Activated CD4-positive, alpha-beta T cell treated with anti-CD3 and anti-CD28 coated beads, Interleukin-2, amount 50 U/mL, for 1 hour (primary cell): ENCODE measurements at regions not wholly inside any gene's neighbourhood (a gene's known extent, or its start where the extent isn't known, plus 50 kb on each side); places are given as distances from the start of the nearest gene placed in this dataset.
A peak's percentile ranks its signal among the peaks of the same experiment; 100 is the strongest.
"Not testable (repeated sequence)": the region's sequence is repeated elsewhere in the genome, so short reads cannot be mapped to it uniquely, and the experiment has no call there.

Experiments used
- DNase-seq: peaks from one replicate; pipeline ENCODE4 v3.0.0-alpha.2; 2020

GRCh38 chr1:145553795-145554194 lies 54.0 kb upstream of the GPR89A start:
- not testable (repeated sequence) for DNase-seq

- no peak for DNase-seq
These were observed 62.7 kb upstream of the GPR89A start for GRCh38 chr1:145545055-145545454.

GRCh38 chr1:145541685-145542084 lies 66.1 kb upstream of the GPR89A start:
- DNase-seq = not testable (repeated sequence)

DNA sequence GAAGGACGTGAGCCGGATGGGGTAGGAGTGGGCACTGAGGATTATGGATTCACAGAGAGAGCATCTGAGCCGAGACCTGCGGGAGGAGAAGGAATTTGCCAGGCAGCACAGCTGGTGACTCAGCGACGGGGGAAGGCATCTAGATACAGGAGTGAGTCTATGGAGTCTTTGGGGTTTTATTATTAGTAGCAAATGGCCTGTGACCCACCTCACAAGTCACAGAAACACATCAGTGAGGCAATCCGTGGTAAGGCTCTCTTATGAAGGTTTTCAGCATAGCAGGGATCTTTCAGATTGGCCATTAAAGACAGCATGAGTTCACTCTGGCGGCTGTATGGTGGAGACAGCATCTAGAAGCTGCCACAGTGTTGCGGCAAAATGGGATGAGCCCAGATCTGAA lies 66.5 kb upstream of the GPR89A start:
- not testable (repeated sequence) for DNase-seq

- not testable (repeated sequence) for DNase-seq
These were observed 69.5 kb upstream of the GPR89A start for GRCh38 chr1:145538118-145538882.

DNA sequence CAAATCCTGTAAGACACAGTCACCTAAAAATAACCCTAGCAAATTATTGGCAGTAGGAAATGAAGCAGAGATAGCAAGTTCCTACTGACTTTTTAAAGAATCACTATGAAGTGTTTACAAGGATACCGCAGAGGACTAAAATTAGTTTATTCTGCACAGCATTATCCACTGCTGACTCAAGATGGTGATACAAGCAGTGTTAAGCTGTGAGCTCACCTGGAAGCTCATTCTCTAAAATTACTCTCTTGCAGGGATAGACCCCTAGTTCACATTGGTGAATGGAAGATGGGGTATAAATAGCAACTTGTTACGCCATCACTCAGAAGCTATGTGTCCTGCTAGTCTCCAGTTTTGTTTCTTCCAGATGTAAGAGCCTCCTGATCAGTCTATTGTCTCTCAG lies 70.8 kb upstream of the GPR89A start:
- DNase-seq = not testable (repeated sequence)

DNA sequence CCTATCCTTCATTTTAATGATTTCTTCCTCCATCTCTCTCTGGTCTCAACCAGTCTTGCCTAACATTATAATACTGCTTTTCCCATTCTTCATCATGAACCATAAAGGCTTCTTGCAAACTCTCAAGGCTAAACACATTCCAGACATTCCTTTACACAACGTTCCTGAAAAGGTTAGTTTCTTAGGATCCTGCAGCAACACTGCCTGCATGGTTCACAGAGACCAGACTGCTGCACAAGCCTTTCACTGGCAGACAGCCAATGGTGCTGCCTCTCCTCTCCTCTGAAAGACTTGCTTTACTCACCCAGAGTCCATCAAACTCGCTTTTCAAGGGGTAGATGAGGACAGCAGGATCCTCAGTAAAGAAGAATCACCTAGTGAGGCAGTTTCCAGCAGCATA lies 72.3 kb upstream of the GPR89A start:
- DNase-seq = not testable (repeated sequence)

- DNase-seq = not testable (repeated sequence)
These were observed 79.7 kb upstream of the GPR89A start for GRCh38 chr1:145528068-145528564.

DNA sequence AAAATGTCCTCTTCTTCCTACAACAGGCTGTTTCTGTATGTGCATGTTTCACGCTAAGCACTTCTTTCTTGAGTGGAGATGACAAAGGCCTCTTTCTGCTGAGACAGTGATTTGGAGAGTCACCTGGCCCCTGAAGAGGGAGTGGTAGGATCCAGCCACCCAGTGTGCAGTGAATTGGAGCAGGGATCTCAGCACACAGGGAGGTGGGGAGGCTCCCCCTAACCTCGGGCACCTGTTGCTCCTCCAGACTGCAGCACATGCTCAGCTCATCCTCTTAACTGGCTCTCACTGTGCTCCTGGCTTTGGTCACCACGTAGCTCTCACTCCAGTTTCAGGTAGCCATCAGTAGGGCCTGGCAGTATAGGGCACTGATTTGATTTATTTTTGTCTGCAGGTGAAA lies 87.6 kb upstream of the GPR89A start:
- not testable (repeated sequence) for DNase-seq

DNA sequence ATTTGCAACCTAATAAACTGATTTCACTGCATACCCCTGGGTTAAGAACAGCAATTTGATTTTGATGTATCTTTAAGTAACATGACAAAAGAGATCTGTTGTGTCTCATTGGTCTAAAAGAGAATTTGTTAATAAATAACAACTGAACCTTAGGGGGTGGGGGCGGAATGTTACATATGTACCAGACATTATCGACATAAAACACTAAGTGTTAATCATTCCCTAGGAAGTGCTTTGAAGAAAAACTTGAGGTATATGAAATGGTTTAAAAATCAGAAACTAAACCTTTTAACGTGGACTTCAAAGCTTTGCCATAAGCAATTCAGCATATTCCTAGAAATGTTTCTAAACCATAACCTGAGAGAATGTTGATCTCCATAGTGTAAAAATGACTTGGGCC lies 88.5 kb upstream of the GPR89A start:
- not testable (repeated sequence) for DNase-seq

DNA sequence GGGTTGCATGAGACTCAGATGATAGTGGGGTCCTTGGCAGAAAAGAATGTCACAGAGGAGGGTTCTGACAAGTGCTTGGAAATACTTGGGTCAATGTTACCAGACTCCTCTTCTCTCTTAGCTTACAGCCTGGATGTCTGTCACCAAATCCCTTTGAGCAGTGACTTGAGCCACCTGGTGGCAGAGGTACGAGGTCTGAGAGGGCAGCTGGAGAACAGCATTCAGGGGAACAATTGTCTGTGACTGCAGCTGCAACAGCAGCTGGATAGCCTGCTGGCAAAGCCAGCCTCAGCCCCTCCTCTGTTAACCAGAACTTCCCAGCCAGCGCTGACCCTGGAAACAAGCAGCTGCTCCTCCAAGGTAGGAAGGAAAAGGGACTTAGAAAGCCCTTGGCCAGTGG lies 87.6 kb upstream of the NBPF20 start:
- peak; percentile 2 for DNase-seq

- DNase-seq = not testable (repeated sequence)
These were observed 82.7 kb upstream of the NBPF20 start for GRCh38 chr1:145508053-145508452.

GRCh38 chr1:145505663-145506647 lies 80.6 kb upstream of the NBPF20 start:
- not testable (repeated sequence) for DNase-seq

- DNase-seq = not testable (repeated sequence)
These were observed 79.5 kb upstream of the NBPF20 start for GRCh38 chr1:145504834-145505413.

- DNase-seq = not testable (repeated sequence)
These were observed 78.9 kb upstream of the NBPF20 start for GRCh38 chr1:145504310-145504709.

GRCh38 chr1:145500251-145500650 lies 74.8 kb upstream of the NBPF20 start:
- not testable (repeated sequence) for DNase-seq

DNA sequence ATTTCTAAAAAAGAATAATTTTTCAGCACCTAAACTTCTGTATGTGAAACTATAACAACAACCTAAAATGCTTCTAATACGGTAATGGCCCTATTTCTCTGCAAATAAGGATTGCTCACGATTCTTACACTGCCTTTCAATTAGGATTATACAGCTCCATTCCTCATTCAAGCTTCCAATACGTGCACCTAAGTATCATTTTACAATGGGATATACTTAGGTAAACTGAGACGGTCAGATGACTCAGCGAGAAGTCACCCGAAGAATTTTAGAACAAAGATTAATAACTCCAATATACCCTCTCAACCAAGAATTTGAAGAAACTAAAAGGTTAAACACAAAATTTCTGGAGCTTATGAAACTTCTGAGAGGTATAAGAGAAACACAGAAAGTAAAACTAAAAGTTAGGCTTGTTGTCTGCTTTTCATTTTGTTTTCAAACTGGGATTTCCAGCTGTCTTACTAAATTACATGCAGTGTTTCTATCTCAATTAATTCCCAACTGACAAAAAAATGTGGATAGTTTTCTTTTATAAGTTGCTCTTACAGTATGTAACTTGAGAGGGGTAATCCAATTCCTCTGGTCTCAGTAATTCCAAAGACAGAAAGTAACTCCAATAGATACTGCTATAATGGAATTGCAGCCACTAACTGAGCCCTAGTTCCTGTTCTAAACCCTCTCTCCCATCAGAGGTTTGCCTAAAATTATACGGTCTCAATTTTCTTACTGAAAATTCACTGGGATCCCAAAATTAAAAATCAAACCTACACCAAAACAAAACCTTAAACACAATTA lies 69.9 kb upstream of the NBPF20 start:
- DNase-seq = not testable (repeated sequence)

GRCh38 chr1:145488193-145488933 lies 63.0 kb upstream of the NBPF20 start:
- not testable (repeated sequence) for DNase-seq

- DNase-seq = not testable (repeated sequence)
These were observed 61.8 kb upstream of the NBPF20 start for GRCh38 chr1:145487156-145487555.

GRCh38 chr1:145484257-145484656 lies 58.9 kb upstream of the NBPF20 start:
- DNase-seq = not testable (repeated sequence)

GRCh38 chr1:145482214-145482860 lies 56.9 kb upstream of the NBPF20 start:
- DNase-seq = not testable (repeated sequence)
